Liver (tissue), 8 donors: ENCODE measurements at regions not wholly inside any gene's neighbourhood (a gene's known extent, or its start where the extent isn't known, plus 50 kb on each side); places are given as distances from the start of the nearest gene placed in this dataset.

Experiments used
- DNase-seq: peaks from one replicate; pipeline ENCODE4 v3.0.0-alpha.2; 2017; ENCODE audit warnings: low spot score
- H3K27ac ChIP-seq, 2 donors: one replicate each; pipeline ENCODE4 v1.7.0; 2013; ENCODE audit warnings: inconsistent platforms in 2 of 2, low read length in 2 of 2, control low read depth in 1 of 2, low read depth in 1 of 2, mild to moderate bottlenecking in 1 of 2
- H3K27me3 ChIP-seq, 4 donors: one replicate each; pipeline versions ENCODE4 v1.6.1 to v1.7.0; 2013; ENCODE audit warnings: low read length in 3 of 4, inconsistent platforms in 1 of 4, mild to moderate bottlenecking in 1 of 4, moderate library complexity in 1 of 4; ENCODE audit not compliant: control insufficient read depth in 4 of 4, insufficient read depth in 4 of 4
- H3K36me3 ChIP-seq, 4 donors: one replicate each; pipeline versions ENCODE4 v1.6.1 to v1.7.0; 2013; ENCODE audit warnings: low read length in 3 of 4, mild to moderate bottlenecking in 3 of 4, low read depth in 1 of 4, moderate library complexity in 1 of 4; ENCODE audit not compliant: control insufficient read depth in 4 of 4, insufficient read depth in 3 of 4
- H3K4me1 ChIP-seq, 4 donors: one replicate each; pipeline versions ENCODE4 v1.6.1 to v1.7.0; 2013; ENCODE audit warnings: low read length in 3 of 4, mild to moderate bottlenecking in 3 of 4, moderate library complexity in 1 of 4; ENCODE audit not compliant: control insufficient read depth in 4 of 4, insufficient read depth in 4 of 4
- H3K4me3 ChIP-seq, 3 donors: one replicate each; pipeline versions ENCODE4 v1.6.1 to v1.7.0; 2013; ENCODE audit warnings: low read length in 3 of 3, control low read depth in 1 of 3, low read depth in 1 of 3, mild to moderate bottlenecking in 1 of 3
- H3K9ac ChIP-seq, 2 donors: one replicate each; pipeline ENCODE4 v1.7.0; 2013; ENCODE audit warnings: low read length in 2 of 2, mild to moderate bottlenecking in 2 of 2, moderate library complexity in 2 of 2, control low read depth in 1 of 2, low read depth in 1 of 2
- H3K9me3 ChIP-seq, 4 donors: one replicate each; pipeline versions ENCODE4 v1.6.1 to v1.7.0; 2013; ENCODE audit warnings: low read length in 3 of 4; ENCODE audit not compliant: control insufficient read depth in 4 of 4
- CTCF ChIP-seq: fragments of 150-350 bp; IDR thresholded peaks from 2 replicates; pipeline ENCODE4 v1.5.1; 2017; ENCODE audit warnings: improper control_type of control experiment, low read depth, low read length; ENCODE audit not compliant: missing input control
- EGR1 ChIP-seq, 2 donors: IDR thresholded peaks; 2 replicates each; pipeline ENCODE4 v1.6.1; 2016 to 2018; ENCODE audit warnings: antibody characterized with exemption in 2 of 2, low read depth in 2 of 2
- FOXA1 ChIP-seq: IDR thresholded peaks from 2 replicates; pipeline ENCODE4 v1.6.1; 2016; ENCODE audit warnings: antibody characterized with exemption
- FOXA2 ChIP-seq: IDR thresholded peaks from 2 replicates; pipeline ENCODE4 v1.6.1; 2016; ENCODE audit warnings: antibody characterized with exemption
- GABPA ChIP-seq, 2 donors: IDR thresholded peaks in 1 of 2; conservative IDR thresholded peaks in 1 of 2; 2 replicates each; pipeline ENCODE4 v1.6.1; 2016; ENCODE audit warnings: antibody characterized with exemption in 2 of 2, mild to moderate bottlenecking in 1 of 2, moderate library complexity in 1 of 2
- HNF4A ChIP-seq, 2 donors: conservative IDR thresholded peaks; 2 replicates each; pipeline ENCODE4 v1.6.1; 2016; ENCODE audit warnings: antibody characterized with exemption in 2 of 2, mild to moderate bottlenecking in 2 of 2
- HNF4G ChIP-seq: IDR thresholded peaks from 2 replicates; pipeline ENCODE4 v1.6.1; 2016; ENCODE audit warnings: antibody characterized with exemption
- JUND ChIP-seq, 2 donors: IDR thresholded peaks; 2 replicates each; pipeline ENCODE4 v1.6.1; 2016; ENCODE audit warnings: antibody characterized with exemption in 2 of 2
- NR2F2 ChIP-seq: IDR thresholded peaks from 2 replicates; pipeline ENCODE4 v1.6.1; 2016; ENCODE audit warnings: antibody characterized with exemption
- RAD21 ChIP-seq, 2 donors: IDR thresholded peaks; 2 replicates each; pipeline ENCODE4 v1.6.1; 2016; ENCODE audit warnings: antibody characterized with exemption in 2 of 2, mild to moderate bottlenecking in 2 of 2
- REST ChIP-seq: IDR thresholded peaks from 2 replicates; pipeline ENCODE4 v1.6.1; 2016; ENCODE audit warnings: antibody characterized with exemption, mild to moderate bottlenecking
- RXRA ChIP-seq, 2 donors: IDR thresholded peaks; 2 replicates each; pipeline ENCODE4 v1.6.1; 2017 to 2018; ENCODE audit warnings: antibody characterized with exemption in 2 of 2, mild to moderate bottlenecking in 1 of 2
- SP1 ChIP-seq: IDR thresholded peaks from 2 replicates; pipeline ENCODE4 v1.6.1; 2018; ENCODE audit warnings: antibody characterized with exemption, mild to moderate bottlenecking
- TAF1 ChIP-seq: conservative IDR thresholded peaks from 2 replicates; pipeline ENCODE4 v1.6.1; 2016; ENCODE audit warnings: antibody characterized with exemption, mild to moderate bottlenecking
- YY1 ChIP-seq: IDR thresholded peaks from 2 replicates; pipeline ENCODE4 v1.6.1; 2016; ENCODE audit warnings: antibody characterized with exemption, mild to moderate bottlenecking
- ZBTB33 ChIP-seq: IDR thresholded peaks from 2 replicates; pipeline ENCODE4 v1.6.1; 2016; ENCODE audit warnings: antibody characterized with exemption
- WGBS: extraction: QIAGEN DNeasy Blood & Tissue Kit; methylation state at CpG from one replicate; pipeline ENCODE4 v1.1.7; 2013; 5-methylcytosine and 5-hydroxymethylcytosine counted together
- TF ChIP-seq, protein P1 (sequence below): IDR thresholded peaks from 2 replicates; pipeline ENCODE4 v1.6.1; 2016; ENCODE audit warnings: antibody characterized with exemption
- donor health status: healthy.
- donor health status: healthy.
- donor health status: healthy.
- donor health status: healthy.
- donor health status: healthy.

DNA sequence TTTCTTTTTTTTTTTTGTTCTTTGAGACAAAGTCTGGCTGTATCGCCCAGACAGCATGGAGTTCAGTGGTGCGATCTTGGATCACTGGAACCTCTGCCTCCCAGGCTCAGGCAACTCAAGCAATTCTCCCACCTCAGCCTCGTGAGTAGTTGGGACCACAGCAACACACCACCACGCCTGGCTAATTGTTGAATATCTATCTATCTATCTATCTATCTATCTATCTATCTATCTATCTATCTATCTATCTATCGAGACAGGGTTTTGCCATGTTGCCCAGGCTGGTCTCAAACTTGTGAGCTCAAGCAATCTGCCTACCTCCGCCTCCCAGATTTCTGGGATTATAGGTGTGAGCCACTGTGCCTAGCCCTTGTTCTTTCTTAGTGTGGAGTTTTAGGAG, 143.3 kb upstream of the DPH6 start:
- peaks cover 1 to 12% (median 7%) of the 10 kb centered on the region in 4 donors for H3K4me1 ChIP-seq
- 95% methylated on average over 6 of the region's 6 CpGs for WGBS
- no peak for TF ChIP-seq NR2F2
- TF ChIP-seq REST: no peak
- TF ChIP-seq JUND (IDR thresholded peaks at IDR 0.05): no peak
- no peak for TF ChIP-seq CTCF
- TF ChIP-seq RAD21 (IDR thresholded peaks at IDR 0.05): no peak
- TF ChIP-seq GABPA (IDR thresholded peaks at IDR 0.05 in 1 of 2, conservative IDR thresholded peaks at IDR 0.05 in 1 of 2): no peak
- TF ChIP-seq RXRA (IDR thresholded peaks at IDR 0.05): no peak
- TF ChIP-seq ZBTB33: no peak
- no peak for TF ChIP-seq HNF4A (conservative IDR thresholded peaks at IDR 0.05)
- TF ChIP-seq, protein P1, sequence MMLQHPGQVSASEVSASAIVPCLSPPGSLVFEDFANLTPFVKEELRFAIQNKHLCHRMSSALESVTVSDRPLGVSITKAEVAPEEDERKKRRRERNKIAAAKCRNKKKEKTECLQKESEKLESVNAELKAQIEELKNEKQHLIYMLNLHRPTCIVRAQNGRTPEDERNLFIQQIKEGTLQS: no peak
- TF ChIP-seq SP1: no peak
- no peak for TF ChIP-seq HNF4G
- no peak for TF ChIP-seq FOXA2
- TF ChIP-seq TAF1: no peak
- no peak for TF ChIP-seq YY1
- TF ChIP-seq EGR1 (IDR thresholded peaks at IDR 0.05; ENCODE audit: low read depth in 2 of 2): no peak
- TF ChIP-seq FOXA1: no peak
- H3K36me3 ChIP-seq: no peaks in the 10 kb centered on the region
- H3K27ac ChIP-seq: no peak overlapping the region
- no peaks in the 10 kb centered on the region for H3K27me3 ChIP-seq
- no peak overlapping the region for H3K9ac ChIP-seq
- H3K4me3 ChIP-seq: no peak overlapping the region
- no peaks in the 10 kb centered on the region for H3K9me3 ChIP-seq
- no peak for DNase-seq

- DNase-seq: no peak
- WGBS: 60% methylated on average over 1 of the region's 1 CpG
- Histone ChIP-seq H3K36me3 (no peaks in the 10 kb centered on the region), H3K27me3 (no peaks in the 10 kb centered on the region), H3K4me3 (no peak overlapping the region), H3K9me3 (no peaks in the 10 kb centered on the region), H3K4me1 (peaks cover 1 to 12% (median 7%) of the 10 kb centered on the region in 4 donors), H3K27ac (peak overlapping the region in 1 of 2 donors; percentile 14), H3K9ac (no peak overlapping the region)
- no peak for TF ChIP-seq CTCF
- no peak for TF ChIP-seq REST
- no peak for TF ChIP-seq JUND (IDR thresholded peaks at IDR 0.05)
- no peak for TF ChIP-seq RAD21 (IDR thresholded peaks at IDR 0.05)
- TF ChIP-seq TAF1: no peak
- TF ChIP-seq FOXA1: no peak
- no peak for TF ChIP-seq ZBTB33
Observed at GRCh38 chr15:35690089-35690488, 144.1 kb upstream of the DPH6 start.
